ENCODE measurements at regions not wholly inside any gene's neighbourhood (a gene's known extent, or its start where the extent isn't known, plus 50 kb on each side); places are given as distances from the start of the nearest gene placed in this dataset.

DNA sequence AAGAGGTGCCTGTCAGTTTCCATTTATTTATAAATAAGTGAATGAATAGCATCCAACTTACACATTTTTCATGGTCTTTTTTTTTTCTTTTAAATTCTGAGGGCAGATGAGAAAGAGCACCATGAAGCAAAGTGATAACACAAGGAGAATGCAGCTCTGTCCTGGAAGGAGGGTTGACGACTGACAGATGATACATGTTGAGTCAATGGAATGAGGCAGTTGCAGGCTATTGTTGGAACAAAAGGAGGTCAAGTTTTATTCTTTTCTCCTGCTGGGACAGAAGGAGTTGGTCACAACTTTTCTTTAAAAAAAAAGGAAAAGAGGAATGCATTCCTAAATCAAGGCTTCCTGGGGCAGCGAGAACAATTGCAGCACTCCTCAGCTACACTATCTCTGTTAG lies 119.9 kb upstream of the PLEKHG7 start:
- no peak overlapping the region for H3K4me3 ChIP-seq
- no peaks in the 10 kb centered on the region for H3K4me1 ChIP-seq
- no peaks in the 10 kb centered on the region for H3K27me3 ChIP-seq
- TF ChIP-seq, protein P1, sequence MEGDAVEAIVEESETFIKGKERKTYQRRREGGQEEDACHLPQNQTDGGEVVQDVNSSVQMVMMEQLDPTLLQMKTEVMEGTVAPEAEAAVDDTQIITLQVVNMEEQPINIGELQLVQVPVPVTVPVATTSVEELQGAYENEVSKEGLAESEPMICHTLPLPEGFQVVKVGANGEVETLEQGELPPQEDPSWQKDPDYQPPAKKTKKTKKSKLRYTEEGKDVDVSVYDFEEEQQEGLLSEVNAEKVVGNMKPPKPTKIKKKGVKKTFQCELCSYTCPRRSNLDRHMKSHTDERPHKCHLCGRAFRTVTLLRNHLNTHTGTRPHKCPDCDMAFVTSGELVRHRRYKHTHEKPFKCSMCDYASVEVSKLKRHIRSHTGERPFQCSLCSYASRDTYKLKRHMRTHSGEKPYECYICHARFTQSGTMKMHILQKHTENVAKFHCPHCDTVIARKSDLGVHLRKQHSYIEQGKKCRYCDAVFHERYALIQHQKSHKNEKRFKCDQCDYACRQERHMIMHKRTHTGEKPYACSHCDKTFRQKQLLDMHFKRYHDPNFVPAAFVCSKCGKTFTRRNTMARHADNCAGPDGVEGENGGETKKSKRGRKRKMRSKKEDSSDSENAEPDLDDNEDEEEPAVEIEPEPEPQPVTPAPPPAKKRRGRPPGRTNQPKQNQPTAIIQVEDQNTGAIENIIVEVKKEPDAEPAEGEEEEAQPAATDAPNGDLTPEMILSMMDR (IDR thresholded peaks at IDR 0.05), result no peak
- H3K9ac ChIP-seq (ENCODE audit: low read depth in 2 of 2, low read length in 2 of 2), result no peak overlapping the region
- H3K27ac ChIP-seq, result no peak overlapping the region
- no peaks in the 10 kb centered on the region for H3K9me3 ChIP-seq
- H3K36me3 ChIP-seq, result no peaks in the 10 kb centered on the region
- intact Hi-C loops (cut with DNase I), result no loop called here
- DNase-seq, result no peak

DNA sequence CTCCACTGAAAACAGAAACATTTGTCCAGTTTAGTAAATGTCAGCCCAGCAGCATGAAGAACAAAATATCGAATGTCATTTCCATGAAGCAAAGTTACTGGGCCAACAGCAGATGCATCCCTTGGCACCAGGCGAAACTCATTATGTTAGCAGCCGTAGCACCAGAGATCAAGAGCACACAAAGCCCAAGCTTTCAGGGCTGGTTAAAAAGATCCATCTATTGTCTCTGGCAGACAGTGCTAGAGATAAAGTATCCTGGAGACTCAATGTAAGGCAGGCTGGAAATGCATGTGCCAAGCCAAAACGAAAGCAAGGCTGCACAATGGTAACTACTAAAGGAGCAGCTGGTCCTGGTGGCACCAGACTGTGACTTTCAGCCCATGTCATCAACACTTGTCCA lies 120.3 kb upstream of the PLEKHG7 start:
- H3K27ac ChIP-seq, result no peak overlapping the region
- H3K36me3 ChIP-seq, result no peaks in the 10 kb centered on the region
- no peak overlapping the region for H3K9ac ChIP-seq (ENCODE audit: low read depth in 2 of 2, low read length in 2 of 2)
- H3K27me3 ChIP-seq, result no peaks in the 10 kb centered on the region
- no peak for DNase-seq
- no peaks in the 10 kb centered on the region for H3K4me1 ChIP-seq
- H3K9me3 ChIP-seq, result no peaks in the 10 kb centered on the region
- intact Hi-C loops (cut with DNase I), result no loop called here
- TF ChIP-seq, protein P1 (IDR thresholded peaks at IDR 0.05), result no peak
- no peak overlapping the region for H3K4me3 ChIP-seq

DNA sequence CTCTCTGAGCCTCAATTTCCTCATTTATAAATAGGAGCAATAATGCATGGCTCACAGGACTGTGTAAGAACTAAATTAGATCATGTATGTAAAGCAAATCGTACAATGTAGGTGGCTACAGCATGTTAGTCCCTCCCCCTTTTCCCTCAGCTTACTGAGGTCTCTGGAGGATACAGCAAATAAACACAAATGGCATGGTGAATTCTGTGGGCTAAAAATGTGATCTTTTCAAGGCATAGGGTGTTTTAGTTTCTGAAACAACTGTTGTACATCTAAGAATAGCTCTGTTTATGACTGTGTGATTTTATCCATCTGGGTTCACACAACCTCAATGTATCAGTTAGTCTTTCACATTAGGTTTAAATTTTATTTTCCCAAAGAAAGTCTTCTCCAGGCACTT lies 121.2 kb upstream of the PLEKHG7 start:
- H3K9me3 ChIP-seq, result no peaks in the 10 kb centered on the region
- TF ChIP-seq, protein P1 (IDR thresholded peaks at IDR 0.05), result no peak
- intact Hi-C loops (cut with DNase I), result no loop called here
- H3K36me3 ChIP-seq, result no peaks in the 10 kb centered on the region
- no peaks in the 10 kb centered on the region for H3K4me1 ChIP-seq
- no peak for DNase-seq
- no peak overlapping the region for H3K9ac ChIP-seq (ENCODE audit: low read depth in 2 of 2, low read length in 2 of 2)
- H3K27me3 ChIP-seq, result no peaks in the 10 kb centered on the region
- H3K4me3 ChIP-seq, result no peak overlapping the region
- H3K27ac ChIP-seq, result no peak overlapping the region

GRCh38 chr12:92574911-92575570 lies 127.7 kb upstream of the PLEKHG7 start:
- Histone ChIP-seq H3K9ac (ENCODE audit: low read depth in 2 of 2, low read length in 2 of 2) (peak overlapping the region in 1 of 2 donors; percentile 34), H3K27ac (no peak overlapping the region), H3K27me3 (no peaks in the 10 kb centered on the region), H3K4me1 (no peaks in the 10 kb centered on the region), H3K4me3 (no peak overlapping the region), H3K36me3 (no peaks in the 10 kb centered on the region), H3K9me3 (no peaks in the 10 kb centered on the region)
- DNase-seq, result peak; percentile 49
- intact Hi-C loops (cut with DNase I), result loop anchor here (5.0 kb wide), 1 partner anchor 763 kb away; no protein-coding TSS in a partner anchor
- TF ChIP-seq, protein P1 (IDR thresholded peaks at IDR 0.05), result no peak

DNA sequence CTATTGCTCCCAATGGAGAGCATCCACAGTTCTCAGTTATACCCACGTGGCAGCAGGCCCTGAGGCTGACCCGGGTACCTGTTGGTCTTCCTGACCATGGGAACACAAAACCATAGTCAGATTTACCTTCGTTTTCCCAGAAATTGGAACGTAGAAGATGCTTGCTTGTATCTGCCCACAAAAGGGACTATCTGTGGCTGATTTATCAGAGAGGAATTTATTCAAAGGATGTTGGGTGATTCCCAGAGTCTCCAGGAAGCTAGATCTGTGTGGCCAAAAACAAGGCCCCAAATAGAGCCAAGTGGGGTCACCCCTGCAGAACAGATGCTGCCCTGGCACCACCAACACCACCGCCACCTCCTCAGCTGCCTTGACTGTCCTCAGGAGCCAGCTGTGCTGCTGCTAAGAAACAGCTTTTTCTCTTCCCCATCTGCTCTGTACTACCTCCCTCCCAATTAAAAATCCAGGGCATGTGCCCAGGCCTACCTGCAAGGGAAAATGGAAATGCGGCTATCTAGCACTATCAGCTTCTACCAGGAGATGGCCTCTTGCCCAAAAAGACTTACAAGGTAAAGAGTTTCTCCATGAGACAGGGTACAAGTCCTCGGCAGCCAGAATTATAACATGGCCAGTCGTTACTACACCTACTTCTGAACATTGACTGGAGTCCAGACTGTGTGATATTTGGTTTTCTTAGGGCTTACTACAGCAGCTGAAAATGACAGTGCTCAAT lies 128.6 kb upstream of the PLEKHG7 start:
- intact Hi-C loops (cut with DNase I), result loop anchor here (5.0 kb wide), 1 partner anchor 762 kb away; no protein-coding TSS in a partner anchor
- Histone ChIP-seq H3K9me3 (no peaks in the 10 kb centered on the region), H3K27ac (no peak overlapping the region), H3K4me3 (no peak overlapping the region), H3K27me3 (no peaks in the 10 kb centered on the region), H3K36me3 (no peaks in the 10 kb centered on the region), H3K4me1 (no peaks in the 10 kb centered on the region), H3K9ac (ENCODE audit: low read depth in 2 of 2, low read length in 2 of 2) (no peak overlapping the region)
- DNase-seq, result no peak
- TF ChIP-seq, protein P1 (IDR thresholded peaks at IDR 0.05), result no peak

Data from colonic mucosa (tissue), 4 donors.